DMS 273 (cell line): ENCODE measurements at regions not wholly inside any gene's neighbourhood (a gene's known extent, or its start where the extent isn't known, plus 50 kb on each side); places are given as distances from the start of the nearest gene placed in this dataset.
A peak's percentile ranks its signal among the peaks of the same experiment; 100 is the strongest.

ENCODE experiments used
- DNase-seq: peaks from one replicate; lab custom pipeline; 2025; ENCODE audit not compliant: unreplicated experiment; lab: John Stamatoyannopoulos, UW

DNA sequence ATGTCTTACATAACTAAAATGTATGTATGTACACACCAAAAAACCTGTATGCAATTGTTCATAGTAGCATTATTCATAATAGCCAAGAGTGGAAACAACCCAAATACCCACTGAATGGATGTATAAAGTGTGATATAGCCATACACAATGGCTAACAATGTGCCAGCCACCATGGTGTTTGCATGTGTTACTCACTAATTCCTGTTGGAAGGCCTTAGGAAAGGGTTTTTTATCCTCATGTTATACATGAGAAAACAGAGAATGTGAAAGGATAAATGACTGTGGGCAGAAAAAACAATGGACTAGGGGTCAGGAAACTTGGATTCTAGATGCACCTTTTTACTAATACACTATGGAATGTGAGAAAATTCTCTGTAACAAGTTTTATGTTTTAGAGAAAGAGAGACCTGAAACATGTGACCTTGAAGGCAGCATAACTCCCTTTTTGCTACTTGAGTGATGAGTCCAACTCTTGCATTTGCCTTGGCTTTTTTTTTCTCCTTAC lies 55.7 kb downstream of the TIGD2 start:
- DNase-seq: no peak

DNA sequence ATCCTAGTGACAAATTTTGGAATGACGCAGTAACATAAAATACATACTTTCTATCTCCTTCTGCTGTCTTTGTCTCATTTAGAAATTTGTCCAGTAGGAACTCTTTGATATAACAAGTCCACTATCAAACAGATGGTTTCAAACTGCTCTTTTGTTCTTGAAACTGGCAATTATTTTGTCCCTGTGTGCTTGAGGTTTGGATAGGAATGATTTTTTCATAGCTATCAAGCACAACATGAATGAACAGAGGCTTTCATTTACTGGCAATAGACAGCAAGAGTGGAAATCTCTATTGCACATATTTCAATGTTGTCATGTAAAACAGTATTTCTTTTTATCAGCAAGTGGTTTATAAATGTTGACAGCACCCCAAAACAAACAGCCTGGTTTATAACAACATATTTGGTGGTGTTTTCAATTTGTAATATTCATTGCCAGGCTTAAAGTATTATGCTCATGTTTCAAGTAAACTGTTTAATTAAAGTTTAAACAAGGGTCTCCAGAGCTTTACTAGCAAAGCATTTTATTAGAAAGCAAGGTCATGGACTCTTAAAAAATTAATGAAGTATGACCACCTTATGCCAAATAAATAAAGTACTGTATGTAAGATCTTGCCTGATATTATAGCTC lies 60.0 kb downstream of the TIGD2 start:
- peak; percentile 8 for DNase-seq

DNA sequence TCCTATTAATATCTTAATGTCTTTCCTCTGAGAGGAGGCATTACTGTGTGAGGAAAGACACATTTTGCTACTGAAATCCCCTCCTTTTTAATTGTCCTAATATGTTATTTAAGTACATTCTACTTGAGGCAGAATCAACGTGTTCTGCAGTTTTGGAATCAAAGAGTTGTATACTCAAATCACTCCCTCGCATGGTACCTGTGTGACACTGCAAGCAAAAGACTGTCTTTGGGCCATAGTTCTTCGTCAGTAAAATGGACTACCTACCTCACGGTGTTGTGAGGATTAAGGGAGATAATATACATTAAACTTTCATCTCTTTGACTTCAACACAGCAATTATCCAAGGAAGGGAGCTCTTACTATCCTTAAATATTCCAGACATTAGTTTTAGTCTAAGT lies 61.5 kb downstream of the TIGD2 start:
- peak; percentile 13 for DNase-seq

- no peak for DNase-seq
Measured at GRCh38 chr4:89173336-89174090, 62.2 kb downstream of the TIGD2 start.

DNA sequence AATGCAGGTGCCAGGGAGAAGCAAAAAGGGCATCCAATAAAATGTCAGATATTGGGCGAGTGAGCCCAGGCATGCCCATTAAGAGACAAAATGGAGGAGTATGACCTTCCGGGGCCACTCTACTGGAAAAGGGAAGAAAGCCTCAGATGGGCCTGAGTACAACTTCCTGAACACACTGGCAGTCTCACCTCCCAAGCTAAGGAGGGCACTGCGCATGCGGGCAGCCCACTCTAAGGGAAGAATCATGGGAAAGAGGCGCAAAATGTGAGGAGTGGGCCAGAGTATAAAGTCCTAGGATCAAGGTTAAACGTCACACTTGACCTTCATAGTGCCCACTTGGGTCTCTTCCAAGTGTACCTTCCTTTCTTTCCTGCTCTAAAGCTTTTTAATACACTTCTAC lies 63.5 kb downstream of the TIGD2 start:
- DNase-seq: no peak

GRCh38 chr4:89175611-89176010 lies 64.3 kb downstream of the TIGD2 start:
- no peak for DNase-seq

GRCh38 chr4:89177807-89178206 lies 66.5 kb downstream of the TIGD2 start:
- DNase-seq: no peak

DNA sequence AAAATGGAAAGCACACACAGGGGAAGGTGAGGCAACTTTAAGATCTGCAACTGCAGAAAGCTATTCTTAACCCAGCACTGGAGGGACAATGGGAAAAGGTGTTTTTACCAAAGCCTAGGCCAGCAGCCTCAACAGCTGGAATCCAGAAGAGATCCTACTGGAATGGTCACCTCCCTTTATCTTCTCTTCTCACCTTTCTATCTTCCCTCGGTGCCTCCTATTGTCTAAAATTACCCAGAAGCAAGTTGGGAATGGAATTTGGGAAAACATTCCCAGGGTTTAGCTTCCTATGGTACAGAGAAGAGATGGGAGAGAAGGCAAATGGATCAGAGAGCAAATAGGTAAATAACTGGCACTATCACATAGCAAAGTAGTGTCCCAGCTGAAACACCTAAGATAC lies 73.1 kb downstream of the TIGD2 start:
- DNase-seq: no peak
